OCI-LY3 (cell line): ENCODE measurements at regions not wholly inside any gene's neighbourhood (a gene's known extent, or its start where the extent isn't known, plus 50 kb on each side); places are given as distances from the start of the nearest gene placed in this dataset.

ENCODE experiments used
- CTCF ChIP-seq: fragments of 200-600, 300-600 bp; sonication (generic); IDR thresholded peaks from 2 replicates; pipeline ENCODE4 v1.5.1; 2014; ENCODE audit warnings: antibody characterized with exemption, low read length, low read depth
- EZH2phosphoT487 ChIP-seq: fragments of 200-600 bp; shearing (Covaris generic); IDR thresholded peaks from 2 replicates; pipeline ENCODE4 v1.6.1; 2018; ENCODE audit warnings: antibody characterized with exemption, mixed run types, low read depth

DNA sequence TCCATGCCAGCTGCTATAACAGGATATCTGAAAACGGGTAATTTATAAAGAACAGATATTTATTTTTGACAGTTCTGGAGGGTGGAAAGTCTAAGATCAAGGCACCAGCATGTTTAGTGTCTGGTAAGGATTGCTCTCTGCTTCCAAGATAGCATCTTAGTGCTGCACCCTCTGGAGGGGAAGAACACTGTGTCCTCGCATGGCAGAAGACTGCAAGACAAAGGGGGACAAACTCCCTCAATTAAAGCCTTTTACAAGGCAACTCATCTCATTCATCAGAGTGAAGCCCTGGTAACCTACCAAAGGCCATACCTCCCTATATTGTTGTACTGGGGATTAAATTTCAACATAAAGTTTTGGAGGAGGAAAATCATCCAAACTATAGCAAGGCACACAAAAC lies 298.9 kb upstream of the EDIL3 start:
- TF ChIP-seq CTCF (no peak), EZH2phosphoT487 (no peak)
